ENCODE measurements at regions not wholly inside any gene's neighbourhood (a gene's known extent, or its start where the extent isn't known, plus 50 kb on each side); places are given as distances from the start of the nearest gene placed in this dataset.

- H3K27me3 Mint-ChIP-seq (ENCODE audit: low read depth) = no peaks in the 10 kb centered on the region; the same call in none of the 2 replicates
- TF ChIP-seq, protein P1, sequence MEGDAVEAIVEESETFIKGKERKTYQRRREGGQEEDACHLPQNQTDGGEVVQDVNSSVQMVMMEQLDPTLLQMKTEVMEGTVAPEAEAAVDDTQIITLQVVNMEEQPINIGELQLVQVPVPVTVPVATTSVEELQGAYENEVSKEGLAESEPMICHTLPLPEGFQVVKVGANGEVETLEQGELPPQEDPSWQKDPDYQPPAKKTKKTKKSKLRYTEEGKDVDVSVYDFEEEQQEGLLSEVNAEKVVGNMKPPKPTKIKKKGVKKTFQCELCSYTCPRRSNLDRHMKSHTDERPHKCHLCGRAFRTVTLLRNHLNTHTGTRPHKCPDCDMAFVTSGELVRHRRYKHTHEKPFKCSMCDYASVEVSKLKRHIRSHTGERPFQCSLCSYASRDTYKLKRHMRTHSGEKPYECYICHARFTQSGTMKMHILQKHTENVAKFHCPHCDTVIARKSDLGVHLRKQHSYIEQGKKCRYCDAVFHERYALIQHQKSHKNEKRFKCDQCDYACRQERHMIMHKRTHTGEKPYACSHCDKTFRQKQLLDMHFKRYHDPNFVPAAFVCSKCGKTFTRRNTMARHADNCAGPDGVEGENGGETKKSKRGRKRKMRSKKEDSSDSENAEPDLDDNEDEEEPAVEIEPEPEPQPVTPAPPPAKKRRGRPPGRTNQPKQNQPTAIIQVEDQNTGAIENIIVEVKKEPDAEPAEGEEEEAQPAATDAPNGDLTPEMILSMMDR (conservative IDR thresholded peaks at IDR 0.05) = no peak
These were observed 119.1 kb upstream of the TMC3 start for GRCh38 chr15:81492969-81493645.

More at GRCh38 chr15:81492969-81493645, 119.1 kb upstream of the TMC3 start:
- Mint-ChIP-seq H3K27ac (no peak overlapping the region), H3K4me1 (peaks cover 3 to 4% of the 10 kb centered on the region in 2 experiments; a peak in 3 of 4 replicates), H3K9me3 (no peaks in the 10 kb centered on the region; a peak in 1 of 5 replicates), H3K4me3 (no peak overlapping the region), H3K36me3 (ENCODE audit: insufficient read depth in 1 of 3, low read depth in 3 of 3) (no peaks in the 10 kb centered on the region)
- H3K56ac ChIP-seq (ENCODE audit: insufficient read length, low read depth, low read length) = no peak overlapping the region
- H2BK12ac ChIP-seq (ENCODE audit: insufficient read length, low read depth, low read length) = no peak overlapping the region
- H4K8ac ChIP-seq (replicated peaks; ENCODE audit: insufficient read length, low read depth, low read length) = no peak overlapping the region
- H3K27ac ChIP-seq (ENCODE audit: insufficient read length, low read depth, low read length) = no peak overlapping the region
- H3K23ac ChIP-seq (ENCODE audit: insufficient read length, low read depth, low read length) = no peak overlapping the region
- H3T11ph ChIP-seq (ENCODE audit: low read length) = no peak overlapping the region
- no peak overlapping the region for H3K4me2 ChIP-seq (ENCODE audit: insufficient read depth, insufficient read length, low read length)
- no peaks in the 10 kb centered on the region for H3K79me1 ChIP-seq (ENCODE audit: insufficient read depth, low read depth, low read length, poor library complexity, severe bottlenecking)
- no peak overlapping the region for H3K9ac ChIP-seq (ENCODE audit: extremely low read depth, insufficient read length, low read length)
- H3K79me2 ChIP-seq (ENCODE audit: insufficient read depth, low read length) = no peaks in the 10 kb centered on the region
- WGBS (ENCODE audit: extremely low coverage, insufficient read length, low lambda C conversion rate) = no CpG with 5 or more reads among the region's 6 CpGs
- H3K23me2 ChIP-seq (ENCODE audit: insufficient read length, low read depth, low read length, poor library complexity, severe bottlenecking) = no peaks in the 10 kb centered on the region
- no peak overlapping the region for H4K91ac ChIP-seq (ENCODE audit: insufficient read length, low read depth, low read length)
- H2BK15ac ChIP-seq (ENCODE audit: low read depth, low read length) = no peak overlapping the region
- no peak overlapping the region for H2BK20ac ChIP-seq (ENCODE audit: low read depth, low read length, poor library complexity, severe bottlenecking)
- no peak overlapping the region for H4K5ac ChIP-seq (ENCODE audit: insufficient read length, low read depth, low read length)
- no peak overlapping the region for H3K4ac ChIP-seq (ENCODE audit: low read depth, low read length)
- no peak overlapping the region for H2BK120ac ChIP-seq (ENCODE audit: low read depth, low read length, poor library complexity, severe bottlenecking)
- no peak overlapping the region for H2AFZ ChIP-seq (ENCODE audit: low read length)
- H2AK5ac ChIP-seq (ENCODE audit: insufficient read length, low read length) = no peak overlapping the region
- no peak overlapping the region for H3K14ac ChIP-seq (ENCODE audit: insufficient read depth, low read length)
- H4K20me1 ChIP-seq (ENCODE audit: control insufficient read depth, insufficient read depth, insufficient read length) = no peaks in the 10 kb centered on the region
- no peaks in the 10 kb centered on the region for H3K4me1 ChIP-seq (ENCODE audit: insufficient read depth, low read length)
- no peak overlapping the region for H3K18ac ChIP-seq (ENCODE audit: insufficient read length, low read depth, low read length)
- H2BK5ac ChIP-seq (ENCODE audit: insufficient read length, low read length) = no peak overlapping the region
- H3K9me3 ChIP-seq (ENCODE audit: control insufficient read depth, low read depth, low read length) = no peaks in the 10 kb centered on the region
- no peak for DNase-seq
- no peaks in the 10 kb centered on the region for H3K27me3 ChIP-seq (ENCODE audit: insufficient read depth, low read length)

Data from H9 (cell line).